Peyer's patch (tissue), 4 donors: ENCODE measurements at regions not wholly inside any gene's neighbourhood (a gene's known extent, or its start where the extent isn't known, plus 50 kb on each side); places are given as distances from the start of the nearest gene placed in this dataset.

Experiments used
- CTCF ChIP-seq, 6 experiments: fragments of 450-650 bp in 4 of 6; fragments of 200-600 bp in 2 of 6; sonication (generic) in 1 of 6; IDR thresholded peaks; one replicate each; pipeline ENCODE4 v1.5.1; 2017 to 2019; ENCODE audit warnings: antibody characterized with exemption in 6 of 6, mild to moderate bottlenecking in 3 of 6, moderate library complexity in 1 of 6
- POLR2A ChIP-seq, 2 donors: fragments of 450-650 bp; IDR thresholded peaks; one replicate each; pipeline ENCODE4 v1.5.1; 2017; ENCODE audit warnings: antibody characterized with exemption in 2 of 2, mild to moderate bottlenecking in 2 of 2, moderate library complexity in 2 of 2

DNA sequence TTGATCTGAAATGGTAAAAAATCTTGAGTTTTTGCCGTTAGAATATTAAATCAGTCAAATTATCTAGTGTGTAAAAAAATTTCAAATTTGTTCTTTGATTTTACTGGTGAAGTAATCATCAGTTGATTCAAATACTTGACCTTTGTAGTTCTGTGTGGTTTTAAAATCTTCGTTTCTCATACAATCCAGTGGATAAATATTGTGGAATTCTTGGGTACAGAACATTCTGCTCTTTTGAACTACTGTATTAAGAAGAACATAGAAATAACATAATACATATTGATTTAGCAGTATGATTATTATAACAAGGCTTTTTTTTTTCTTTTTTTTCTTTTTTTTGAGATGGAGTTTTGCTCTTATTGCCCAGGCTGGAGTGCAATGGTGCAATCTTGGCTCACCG lies 491.8 kb downstream of the CD109 start:
- TF ChIP-seq CTCF (IDR thresholded peaks at IDR 0.05) (no peak), POLR2A (IDR thresholded peaks at IDR 0.05) (no peak)
